ENCODE measurements at regions not wholly inside any gene's neighbourhood (a gene's known extent, or its start where the extent isn't known, plus 50 kb on each side); places are given as distances from the start of the nearest gene placed in this dataset.

GRCh38 chr14:21874167-21874566, 200.5 kb upstream of the OR4E1 start:
- H3K36me3 ChIP-seq = no peaks in the 10 kb centered on the region
- intact Hi-C loops (cut with DNase I) = no loop called here
- H3K27ac ChIP-seq = no peak overlapping the region
- no peaks in the 10 kb centered on the region for H3K9me3 ChIP-seq
- no peak overlapping the region for H3K4me3 ChIP-seq
- no peak for DNase-seq (ENCODE audit: extremely low spot score in 2 of 2)
- H3K4me1 ChIP-seq = no peaks in the 10 kb centered on the region
- TF ChIP-seq CTCF (IDR thresholded peaks at IDR 0.05) (no peak), POLR2A (IDR thresholded peaks at IDR 0.05) (no peak)
- no peaks in the 10 kb centered on the region for H3K27me3 ChIP-seq

GRCh38 chr14:21868442-21869046, 194.9 kb upstream of the OR4E1 start:
- Histone ChIP-seq H3K9me3 (no peaks in the 10 kb centered on the region), H3K27ac (no peak overlapping the region), H3K4me3 (no peak overlapping the region), H3K36me3 (no peaks in the 10 kb centered on the region), H3K4me1 (no peaks in the 10 kb centered on the region), H3K27me3 (no peaks in the 10 kb centered on the region)
- DNase-seq (ENCODE audit: extremely low spot score in 2 of 2) = no peak
- no peak for TF ChIP-seq POLR2A (IDR thresholded peaks at IDR 0.05)
- peak; percentile 27 to 37 (median 36) for TF ChIP-seq CTCF (IDR thresholded peaks at IDR 0.05)
- intact Hi-C loops (cut with DNase I) = no loop called here

DNA sequence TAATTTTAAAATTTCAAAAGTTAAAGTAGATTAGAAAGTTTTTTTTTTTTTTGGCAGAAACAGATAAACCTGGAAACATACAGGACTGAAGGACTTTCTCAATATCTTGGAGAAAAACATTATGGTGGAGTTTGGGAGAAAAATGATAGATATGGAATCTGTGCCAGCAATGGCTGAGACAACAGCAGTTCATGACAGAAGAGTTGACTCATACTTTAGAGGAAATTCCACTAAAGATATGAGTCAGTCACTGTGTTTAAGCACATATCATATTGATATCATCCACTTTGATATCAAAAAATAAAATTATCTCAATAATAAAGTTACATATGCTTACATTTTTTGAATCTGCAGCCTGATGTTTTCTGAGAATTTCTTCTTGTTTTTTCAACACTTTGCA, 193.9 kb upstream of the OR4E1 start:
- Histone ChIP-seq H3K36me3 (no peaks in the 10 kb centered on the region), H3K27ac (no peak overlapping the region), H3K4me3 (no peak overlapping the region), H3K9me3 (no peaks in the 10 kb centered on the region), H3K27me3 (no peaks in the 10 kb centered on the region), H3K4me1 (no peaks in the 10 kb centered on the region)
- TF ChIP-seq POLR2A (IDR thresholded peaks at IDR 0.05) = no peak
- no peak for TF ChIP-seq POLR2AphosphoS5 (IDR thresholded peaks at IDR 0.05; ENCODE audit: insufficient read depth in 1 of 2, low read depth in 1 of 2)
- TF ChIP-seq CTCF (IDR thresholded peaks at IDR 0.05) = no peak
- DNase-seq (ENCODE audit: extremely low spot score in 2 of 2) = no peak
- intact Hi-C loops (cut with DNase I) = no loop called here

DNA sequence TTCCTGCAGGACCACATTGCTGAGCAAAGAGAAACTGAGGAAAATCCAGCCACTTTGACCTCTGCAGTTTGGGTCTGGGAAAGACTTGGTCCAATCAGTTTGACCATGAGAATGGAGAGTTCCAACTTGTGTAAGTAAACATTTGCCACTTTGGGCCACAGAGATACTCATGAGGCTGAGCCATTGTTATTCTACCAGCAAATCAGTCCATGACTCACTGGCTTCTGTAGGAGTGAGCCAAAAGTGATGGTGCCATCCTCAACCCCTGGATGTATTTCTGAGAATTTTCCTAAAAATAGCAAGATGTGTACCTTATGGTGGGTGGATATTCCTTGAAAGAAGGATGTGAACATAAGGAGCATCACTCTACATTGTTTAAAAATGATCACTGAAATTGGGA, 192.9 kb upstream of the OR4E1 start:
- Histone ChIP-seq H3K9me3 (no peaks in the 10 kb centered on the region), H3K4me3 (no peak overlapping the region), H3K36me3 (no peaks in the 10 kb centered on the region), H3K27me3 (no peaks in the 10 kb centered on the region), H3K4me1 (no peaks in the 10 kb centered on the region), H3K27ac (no peak overlapping the region)
- no peak for DNase-seq (ENCODE audit: extremely low spot score in 2 of 2)
- TF ChIP-seq POLR2A (IDR thresholded peaks at IDR 0.05) (no peak), POLR2AphosphoS5 (IDR thresholded peaks at IDR 0.05; ENCODE audit: insufficient read depth in 1 of 2, low read depth in 1 of 2) (no peak), CTCF (IDR thresholded peaks at IDR 0.05) (no peak)
- intact Hi-C loops (cut with DNase I) = no loop called here

DNA sequence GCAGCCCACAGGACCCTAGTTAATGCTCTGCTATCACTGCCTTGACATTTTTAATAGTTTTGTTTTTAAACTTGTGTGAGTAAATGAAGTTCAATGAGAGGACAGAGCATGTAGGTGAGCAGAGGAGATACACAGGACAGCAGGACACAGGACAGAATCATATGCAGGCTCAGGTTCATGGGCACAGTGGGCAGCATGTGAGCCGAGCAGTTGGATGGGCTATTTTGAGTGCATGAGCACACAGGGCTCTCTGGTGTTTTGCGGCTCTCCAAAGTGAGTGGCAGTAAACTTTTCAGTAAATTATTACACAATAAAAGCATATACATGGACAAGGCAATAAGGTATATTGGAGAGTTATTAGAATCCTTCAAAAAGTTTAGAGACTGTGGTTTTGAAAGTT, 189.7 kb upstream of the OR4E1 start:
- Histone ChIP-seq H3K27ac (no peak overlapping the region), H3K9me3 (no peaks in the 10 kb centered on the region), H3K36me3 (no peaks in the 10 kb centered on the region), H3K4me3 (no peak overlapping the region), H3K27me3 (no peaks in the 10 kb centered on the region), H3K4me1 (no peaks in the 10 kb centered on the region)
- no peak for TF ChIP-seq POLR2AphosphoS5 (IDR thresholded peaks at IDR 0.05; ENCODE audit: insufficient read depth in 1 of 2, low read depth in 1 of 2)
- no peak for DNase-seq (ENCODE audit: extremely low spot score in 2 of 2)
- intact Hi-C loops (cut with DNase I) = no loop called here

- H3K9me3 ChIP-seq = no peaks in the 10 kb centered on the region
- H3K27ac ChIP-seq = no peak overlapping the region
- no peaks in the 10 kb centered on the region for H3K4me1 ChIP-seq
- DNase-seq (ENCODE audit: extremely low spot score in 2 of 2) = no peak
- H3K27me3 ChIP-seq = no peaks in the 10 kb centered on the region
- H3K4me3 ChIP-seq = no peak overlapping the region
- H3K36me3 ChIP-seq = no peaks in the 10 kb centered on the region
- TF ChIP-seq POLR2A (IDR thresholded peaks at IDR 0.05) = no peak
- TF ChIP-seq POLR2AphosphoS5 (IDR thresholded peaks at IDR 0.05; ENCODE audit: insufficient read depth in 1 of 2, low read depth in 1 of 2) = no peak
- intact Hi-C loops (cut with DNase I) = no loop called here
These were observed 187.5 kb upstream of the OR4E1 start for GRCh38 chr14:21861153-21861552.

Data from vagina (tissue), 2 donors.